COLO668 (cell line): ENCODE measurements at regions not wholly inside any gene's neighbourhood (a gene's known extent, or its start where the extent isn't known, plus 50 kb on each side); places are given as distances from the start of the nearest gene placed in this dataset.
"Not testable (repeated sequence)": the region's sequence is repeated elsewhere in the genome, so short reads cannot be mapped to it uniquely, and the experiment has no call there.

ENCODE experiments used
- DNase-seq: peaks from one replicate; lab custom pipeline; 2025; ENCODE audit not compliant: unreplicated experiment; lab: John Stamatoyannopoulos, UW

- no peak for DNase-seq
These were observed 119.0 kb downstream of the JRKL start for GRCh38 chr11:96508861-96509260.

DNA sequence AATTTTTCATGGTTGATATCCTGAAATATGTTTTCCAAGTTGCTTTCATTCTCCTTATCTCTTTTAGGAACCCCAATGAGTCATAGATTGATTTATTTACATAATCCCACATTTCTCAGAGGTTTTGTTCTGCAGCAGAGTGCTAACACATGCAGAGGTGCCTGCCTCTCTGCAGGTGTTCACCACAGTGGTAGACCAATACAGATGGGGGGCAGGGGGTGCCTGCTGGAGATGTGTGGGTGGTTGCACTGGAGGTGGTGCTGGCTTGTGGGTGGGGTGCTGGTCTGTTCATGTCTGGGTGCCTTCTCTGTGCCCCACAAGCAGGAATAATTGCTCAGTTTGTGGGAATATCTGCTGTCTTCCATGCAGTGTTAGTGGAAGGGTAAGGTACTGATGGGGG lies 131.1 kb downstream of the JRKL start:
- no peak for DNase-seq

DNA sequence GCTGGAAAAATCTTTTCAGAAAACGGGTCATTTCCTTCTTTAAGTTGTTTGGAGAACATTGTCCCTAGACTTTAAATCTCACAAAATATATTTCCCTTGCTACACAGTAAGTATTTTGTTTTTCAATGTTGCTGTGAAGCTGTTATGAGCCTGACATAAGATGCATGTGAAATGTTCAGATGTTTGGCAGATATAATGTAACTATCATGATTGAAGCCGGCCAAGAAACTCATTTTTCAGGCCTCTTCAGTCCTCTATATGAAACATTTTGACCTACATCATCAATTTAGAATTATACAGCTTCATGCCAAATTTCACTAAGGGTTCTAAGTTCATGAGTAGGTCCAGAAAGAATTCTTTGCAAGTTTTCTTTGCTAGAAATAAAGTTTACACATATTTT lies 133.8 kb downstream of the JRKL start:
- no peak for DNase-seq

DNA sequence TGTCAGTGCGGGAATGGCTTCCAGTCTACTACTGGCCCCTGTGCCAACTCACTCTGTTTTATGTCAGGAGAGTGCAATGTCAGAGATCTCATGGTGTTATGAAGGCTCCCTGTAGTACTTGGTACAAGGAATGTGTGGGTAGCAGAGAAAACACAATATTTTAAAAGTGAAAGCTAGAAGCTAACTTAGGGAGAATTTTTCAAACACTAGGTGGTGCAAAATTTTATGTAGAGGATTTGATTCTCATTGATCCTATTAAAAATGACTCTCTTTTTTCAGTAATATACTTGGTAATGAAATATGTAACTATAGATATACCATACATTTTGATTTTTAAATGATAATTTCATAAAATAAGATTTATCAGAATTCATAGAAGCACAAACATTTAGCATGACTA lies 134.7 kb downstream of the JRKL start:
- DNase-seq = no peak

GRCh38 chr11:96530473-96530872 lies 140.7 kb downstream of the JRKL start:
- no peak for DNase-seq

DNA sequence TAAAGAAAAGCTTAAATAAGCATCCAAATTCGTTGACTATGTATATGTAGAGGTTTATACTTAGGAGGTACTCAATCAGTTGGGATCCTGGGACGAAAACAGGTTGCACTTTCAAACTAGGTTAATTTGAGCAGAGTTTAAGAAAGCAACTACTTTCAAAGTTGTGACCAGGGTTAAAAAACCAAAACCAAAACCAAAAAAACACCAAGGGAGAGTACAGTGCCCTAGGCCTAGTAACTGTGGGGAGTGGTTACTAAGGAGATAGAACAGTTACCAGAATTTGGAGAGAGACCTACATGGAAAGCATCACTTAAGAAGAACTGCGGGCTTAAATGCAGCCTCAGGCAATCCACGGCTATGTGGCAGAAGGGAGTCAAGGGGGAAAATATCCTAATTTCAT lies 148.3 kb downstream of the JRKL start:
- DNase-seq = no peak

DNA sequence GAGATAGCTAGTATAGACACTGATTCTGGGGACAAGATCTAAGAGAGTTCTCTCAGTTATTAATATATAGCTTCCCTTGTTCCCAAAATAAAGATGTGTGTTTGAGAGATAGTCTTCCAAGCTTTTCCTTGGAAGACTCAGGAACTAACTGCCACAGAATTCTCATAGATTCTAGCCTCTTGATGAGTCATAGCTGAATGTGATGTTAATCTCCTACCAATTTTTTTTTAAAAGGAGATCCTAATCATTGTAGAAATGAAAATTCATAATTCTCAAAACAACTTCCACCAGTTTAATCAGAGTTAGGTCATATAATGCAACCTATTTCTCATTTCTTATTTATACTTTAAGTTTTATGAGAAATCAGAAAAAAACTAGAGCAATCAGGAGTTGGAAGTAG lies 148.8 kb downstream of the JRKL start:
- no peak for DNase-seq

DNA sequence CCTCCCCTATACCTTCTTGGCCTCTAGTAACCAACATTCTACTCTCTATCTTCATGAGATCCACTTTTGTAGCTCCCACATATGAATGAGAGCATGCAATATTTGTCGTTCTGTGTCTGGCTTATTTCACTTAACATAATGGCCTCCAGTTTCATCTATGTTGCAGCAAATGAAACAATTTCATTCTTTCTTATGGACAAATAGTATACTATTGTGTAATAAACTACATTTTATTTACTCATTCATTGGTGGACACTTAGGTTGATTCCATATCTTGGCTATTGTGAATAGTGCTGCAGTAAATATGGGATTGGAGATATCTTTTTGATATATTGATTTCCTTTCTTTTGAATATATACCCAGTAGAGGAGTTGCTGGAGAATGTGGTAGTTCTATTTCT lies 151.1 kb downstream of the JRKL start:
- DNase-seq = no peak

- no peak for DNase-seq
These were observed 153.4 kb downstream of the JRKL start for GRCh38 chr11:96543177-96543576.

GRCh38 chr11:96545192-96545591 lies 155.4 kb downstream of the JRKL start:
- DNase-seq = not testable (repeated sequence)

DNA sequence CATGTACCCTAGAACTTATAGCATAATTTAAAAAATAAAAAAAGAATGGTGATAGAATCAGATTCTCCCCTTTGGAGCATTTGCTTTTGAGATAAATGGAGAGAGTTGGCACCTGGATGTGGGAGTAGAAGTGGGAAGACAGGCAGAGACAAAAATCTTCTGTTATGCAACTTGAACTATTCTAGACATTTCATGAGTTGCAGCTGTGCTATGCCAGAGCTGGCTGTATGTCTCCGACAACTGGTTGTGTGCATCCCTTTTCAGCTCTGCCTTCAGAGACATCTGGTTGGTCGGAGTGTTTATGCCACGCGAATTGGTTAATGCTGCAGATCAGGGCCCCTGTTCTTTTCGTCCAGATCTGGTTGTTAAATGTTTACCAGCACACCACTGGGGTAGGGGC lies 161.3 kb downstream of the JRKL start:
- DNase-seq = no peak

GRCh38 chr11:96554236-96554820 lies 164.5 kb downstream of the JRKL start:
- DNase-seq = no peak

DNA sequence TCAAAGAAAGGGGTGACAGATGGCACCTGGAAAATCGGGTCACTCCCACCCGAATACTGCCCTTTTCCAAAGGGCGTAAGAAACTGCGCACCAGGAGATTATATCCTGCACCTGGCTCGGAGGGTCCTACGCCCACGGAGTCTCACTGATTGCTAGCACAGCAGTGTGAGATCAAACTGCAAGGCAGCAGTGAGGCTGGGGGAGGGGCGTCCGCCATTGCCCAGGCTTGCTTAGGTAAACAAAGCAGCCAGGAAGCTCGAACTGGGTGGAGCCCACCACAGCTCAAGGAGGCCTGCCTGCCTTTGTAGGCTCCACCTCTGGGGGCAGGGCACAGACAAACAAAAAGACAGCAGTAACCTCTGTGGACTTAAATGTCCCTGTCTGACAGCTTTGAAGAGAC lies 166.0 kb downstream of the JRKL start:
- DNase-seq = not testable (repeated sequence)

- not testable (repeated sequence) for DNase-seq
These were observed 170.9 kb downstream of the JRKL start for GRCh38 chr11:96560727-96561126.

DNA sequence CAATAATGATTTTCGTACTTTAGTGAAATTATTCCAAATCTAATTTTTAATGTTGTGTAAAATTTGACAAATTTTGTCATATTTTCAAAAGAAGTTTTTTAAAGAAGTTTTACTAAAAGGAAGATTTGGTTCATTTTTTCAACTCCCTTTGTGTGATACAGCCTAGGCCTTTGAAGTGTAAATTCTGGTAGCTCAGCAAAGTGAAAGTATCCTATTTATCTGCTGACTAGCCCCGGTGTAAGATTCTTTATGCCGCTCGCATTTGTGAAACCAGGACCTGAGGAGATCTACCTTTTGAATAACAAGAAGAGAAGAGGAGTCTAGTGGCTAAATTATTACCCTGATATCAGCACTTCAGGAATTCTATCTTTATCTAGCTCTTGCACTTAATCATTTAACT lies 177.4 kb downstream of the JRKL start:
- no peak for DNase-seq

- no peak for DNase-seq
These were observed 177.9 kb downstream of the JRKL start for GRCh38 chr11:96567667-96568066.

GRCh38 chr11:96576383-96576782 lies 186.6 kb downstream of the JRKL start:
- no peak for DNase-seq

GRCh38 chr11:96578379-96578778 lies 188.6 kb downstream of the JRKL start:
- DNase-seq = no peak

DNA sequence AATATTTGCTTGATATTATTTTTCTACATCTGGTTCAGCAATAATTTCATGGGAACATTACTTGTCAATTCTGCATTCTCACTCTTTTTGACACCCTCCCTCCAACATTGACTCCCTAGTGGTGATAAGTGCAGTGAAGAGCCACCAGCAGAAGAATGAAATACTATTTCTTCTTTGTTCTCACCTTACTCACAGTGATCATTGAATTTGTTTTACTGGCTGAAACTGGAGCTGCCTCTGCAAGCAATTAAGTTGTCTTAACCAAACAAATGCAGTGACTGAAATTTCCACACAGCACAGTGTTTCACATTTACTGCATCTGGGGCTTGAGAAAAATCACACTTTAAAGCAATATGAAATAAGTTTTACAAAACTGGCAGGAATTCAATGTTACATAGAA lies 189.8 kb downstream of the JRKL start:
- no peak for DNase-seq

- DNase-seq = no peak
These were observed 190.7 kb downstream of the JRKL start for GRCh38 chr11:96580476-96581040.

DNA sequence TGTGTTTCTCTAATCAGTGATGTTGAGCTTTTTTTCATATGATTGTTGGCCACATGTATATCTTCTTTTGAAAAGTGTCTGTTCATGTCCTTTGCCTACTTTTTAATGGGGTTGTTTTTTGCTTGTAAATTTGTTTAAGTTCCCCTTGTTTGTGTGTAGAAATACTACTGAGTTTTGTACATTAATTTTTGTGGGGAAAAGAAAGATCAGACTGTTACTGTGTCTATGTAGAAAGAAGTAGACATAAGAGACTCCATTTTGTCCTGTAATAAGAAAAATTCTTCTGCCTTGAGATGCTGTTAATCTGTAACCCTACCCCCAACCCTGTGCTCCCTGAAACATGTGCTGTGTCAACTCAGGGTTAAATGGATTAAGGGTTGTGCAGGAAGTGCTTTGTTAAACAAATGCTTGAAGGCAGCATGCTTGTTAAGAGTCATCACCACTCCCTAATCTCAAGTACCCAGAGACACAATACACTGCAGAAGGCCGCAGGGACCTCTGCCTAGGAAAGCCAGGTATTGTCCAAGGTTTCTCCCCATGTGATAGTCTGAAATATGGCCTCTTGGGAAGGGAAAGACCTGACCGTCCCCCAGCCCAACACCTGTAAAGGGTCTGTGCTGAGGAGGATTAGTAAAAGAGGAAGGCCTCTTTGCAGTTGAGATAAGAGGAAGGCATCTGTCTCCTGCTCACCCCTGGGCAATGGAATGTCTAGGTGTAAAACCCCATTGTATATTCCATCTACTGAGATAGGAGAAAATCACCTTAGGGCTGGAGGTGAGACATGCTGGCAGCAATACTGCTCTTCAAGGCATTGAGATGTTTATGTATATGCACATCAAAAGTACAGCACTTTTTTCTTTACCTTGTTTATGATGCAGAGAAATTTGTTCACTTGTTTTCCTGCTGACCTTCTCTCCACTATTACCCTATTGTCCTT lies 196.4 kb downstream of the JRKL start:
- not testable (repeated sequence) for DNase-seq

- not testable (repeated sequence) for DNase-seq
These were observed 199.0 kb downstream of the JRKL start for GRCh38 chr11:96588793-96589192.
